ENCODE measurements at regions not wholly inside any gene's neighbourhood (a gene's known extent, or its start where the extent isn't known, plus 50 kb on each side); places are given as distances from the start of the nearest gene placed in this dataset.

DNA sequence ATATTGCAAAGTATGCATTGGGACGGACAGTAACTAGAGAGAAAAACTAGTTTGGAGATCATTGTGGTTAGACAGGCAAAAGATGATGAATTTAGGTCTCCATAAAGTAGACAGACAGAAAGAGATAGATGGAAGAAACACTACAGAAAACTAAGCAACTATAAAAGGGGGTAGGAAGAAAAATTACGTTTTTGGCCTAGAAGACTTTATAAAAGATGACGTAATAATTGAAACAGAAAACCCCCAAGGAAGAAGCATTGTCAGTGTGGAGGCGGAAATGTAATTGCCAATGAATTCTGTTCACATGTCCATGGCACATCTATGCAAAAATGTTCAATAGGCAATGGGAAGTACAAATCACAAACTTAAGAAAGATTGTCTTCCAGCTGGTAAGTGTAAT, 1211.5 kb upstream of the ZEB2 start:
- TF ChIP-seq, protein P1, sequence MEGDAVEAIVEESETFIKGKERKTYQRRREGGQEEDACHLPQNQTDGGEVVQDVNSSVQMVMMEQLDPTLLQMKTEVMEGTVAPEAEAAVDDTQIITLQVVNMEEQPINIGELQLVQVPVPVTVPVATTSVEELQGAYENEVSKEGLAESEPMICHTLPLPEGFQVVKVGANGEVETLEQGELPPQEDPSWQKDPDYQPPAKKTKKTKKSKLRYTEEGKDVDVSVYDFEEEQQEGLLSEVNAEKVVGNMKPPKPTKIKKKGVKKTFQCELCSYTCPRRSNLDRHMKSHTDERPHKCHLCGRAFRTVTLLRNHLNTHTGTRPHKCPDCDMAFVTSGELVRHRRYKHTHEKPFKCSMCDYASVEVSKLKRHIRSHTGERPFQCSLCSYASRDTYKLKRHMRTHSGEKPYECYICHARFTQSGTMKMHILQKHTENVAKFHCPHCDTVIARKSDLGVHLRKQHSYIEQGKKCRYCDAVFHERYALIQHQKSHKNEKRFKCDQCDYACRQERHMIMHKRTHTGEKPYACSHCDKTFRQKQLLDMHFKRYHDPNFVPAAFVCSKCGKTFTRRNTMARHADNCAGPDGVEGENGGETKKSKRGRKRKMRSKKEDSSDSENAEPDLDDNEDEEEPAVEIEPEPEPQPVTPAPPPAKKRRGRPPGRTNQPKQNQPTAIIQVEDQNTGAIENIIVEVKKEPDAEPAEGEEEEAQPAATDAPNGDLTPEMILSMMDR (IDR thresholded peaks at IDR 0.05) = no peak
- Histone ChIP-seq H3K79me2 (no peaks in the 10 kb centered on the region), H3K4me2 (ENCODE audit: low read length) (no peak overlapping the region), H3K27me3 (ENCODE audit: control insufficient read depth, insufficient read depth, low read length) (no peaks in the 10 kb centered on the region), H3K9ac (no peak overlapping the region), H2AFZ (no peak overlapping the region), H3K36me3 (ENCODE audit: control insufficient read depth, insufficient read depth, low read length) (no peaks in the 10 kb centered on the region), H3K4me1 (no peaks in the 10 kb centered on the region), H3K9me3 (ENCODE audit: control insufficient read depth, low read length) (no peaks in the 10 kb centered on the region), H3K4me3 (ENCODE audit: low read depth, low read length) (no peak overlapping the region), H3K27ac (no peak overlapping the region)

DNA sequence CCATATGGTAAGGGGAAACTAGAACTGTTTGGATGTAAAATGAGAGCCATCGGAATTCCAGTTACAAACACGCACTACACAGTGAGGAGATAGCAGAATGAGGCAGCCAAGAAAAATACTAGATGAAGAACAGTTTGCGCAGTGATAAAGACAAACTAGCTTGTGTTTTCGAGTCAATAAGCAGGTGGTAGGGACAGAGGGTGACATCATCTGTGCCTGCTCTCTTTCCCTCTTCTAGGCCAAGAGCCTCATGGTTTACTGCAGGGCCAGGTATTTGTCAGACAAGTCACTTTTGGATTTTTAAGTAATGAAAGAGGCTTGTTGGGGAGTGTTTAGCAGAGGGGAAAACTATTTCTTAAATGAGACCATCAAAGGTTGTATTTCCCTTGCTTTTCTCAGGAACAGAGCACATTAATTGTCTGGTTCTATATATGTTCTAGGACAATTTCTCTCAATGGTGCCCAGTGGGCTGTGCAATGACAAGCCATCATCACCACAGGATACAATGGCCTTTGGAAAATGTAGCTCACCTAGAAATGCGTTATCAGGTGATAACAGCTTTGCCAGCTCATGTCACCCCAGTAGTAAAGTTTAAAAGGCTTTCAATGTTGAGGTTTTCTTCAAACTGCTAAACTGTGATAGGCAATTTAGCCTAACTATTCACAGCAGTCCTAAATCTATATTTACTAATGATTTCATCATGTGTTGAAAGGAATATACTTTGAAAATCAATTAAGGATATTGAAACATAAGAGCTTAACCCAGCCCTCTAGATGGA, 1210.3 kb upstream of the ZEB2 start:
- Histone ChIP-seq H3K4me3 (ENCODE audit: low read depth, low read length) (no peak overlapping the region), H3K9me3 (ENCODE audit: control insufficient read depth, low read length) (no peaks in the 10 kb centered on the region), H3K27ac (no peak overlapping the region), H2AFZ (no peak overlapping the region), H3K27me3 (ENCODE audit: control insufficient read depth, insufficient read depth, low read length) (no peaks in the 10 kb centered on the region), H3K79me2 (no peaks in the 10 kb centered on the region), H3K9ac (no peak overlapping the region), H3K4me1 (no peaks in the 10 kb centered on the region), H3K4me2 (ENCODE audit: low read length) (no peak overlapping the region), H3K36me3 (ENCODE audit: control insufficient read depth, insufficient read depth, low read length) (no peaks in the 10 kb centered on the region)
- TF ChIP-seq, protein P1 (IDR thresholded peaks at IDR 0.05) = no peak

DNA sequence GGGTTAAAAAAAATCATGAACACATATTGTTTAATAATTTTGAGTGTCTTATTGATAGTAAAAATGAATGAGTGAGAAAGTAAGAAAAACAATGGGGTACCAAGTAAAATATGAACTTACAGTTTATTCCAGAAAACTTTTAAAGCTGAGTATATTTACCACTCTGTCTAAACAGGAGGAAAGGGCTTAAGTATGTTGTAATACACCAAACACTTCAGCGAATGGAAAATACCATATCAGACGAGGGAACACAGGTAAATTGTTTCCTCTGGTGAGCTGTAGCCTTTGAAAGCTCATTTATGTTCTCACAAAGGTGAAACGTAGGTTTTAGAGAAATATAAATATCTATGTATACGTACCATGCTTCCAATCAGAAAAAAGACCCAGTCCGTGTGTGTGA, 1209.6 kb upstream of the ZEB2 start:
- no peaks in the 10 kb centered on the region for H3K4me1 ChIP-seq
- H3K36me3 ChIP-seq (ENCODE audit: control insufficient read depth, insufficient read depth, low read length) = no peaks in the 10 kb centered on the region
- no peak overlapping the region for H3K27ac ChIP-seq
- no peak overlapping the region for H3K9ac ChIP-seq
- H3K4me2 ChIP-seq (ENCODE audit: low read length) = no peak overlapping the region
- H3K27me3 ChIP-seq (ENCODE audit: control insufficient read depth, insufficient read depth, low read length) = no peaks in the 10 kb centered on the region
- H3K4me3 ChIP-seq (ENCODE audit: low read depth, low read length) = no peak overlapping the region
- H3K9me3 ChIP-seq (ENCODE audit: control insufficient read depth, low read length) = no peaks in the 10 kb centered on the region
- no peak overlapping the region for H2AFZ ChIP-seq
- TF ChIP-seq, protein P1 (IDR thresholded peaks at IDR 0.05) = no peak
- no peaks in the 10 kb centered on the region for H3K79me2 ChIP-seq

DNA sequence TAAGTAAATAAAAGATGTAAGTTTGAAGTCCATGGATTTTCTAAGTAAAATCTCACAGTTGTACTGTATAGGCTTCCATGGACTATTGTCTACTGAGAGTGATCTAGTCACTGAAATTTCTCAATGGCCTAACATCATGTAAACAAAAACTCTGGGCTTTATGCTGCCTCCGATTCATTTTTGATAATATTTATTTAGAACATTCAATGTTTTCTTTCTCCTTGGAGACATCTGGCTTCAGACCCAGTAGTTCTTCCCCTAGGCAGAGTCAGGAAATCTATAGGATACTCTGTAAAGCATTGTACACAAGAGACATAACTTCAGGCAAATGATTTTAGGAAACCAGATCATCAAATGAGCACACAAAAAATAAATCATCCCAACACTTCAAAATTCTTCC, 1208.6 kb upstream of the ZEB2 start:
- Histone ChIP-seq H3K36me3 (ENCODE audit: control insufficient read depth, insufficient read depth, low read length) (no peaks in the 10 kb centered on the region), H3K79me2 (no peaks in the 10 kb centered on the region), H3K4me2 (ENCODE audit: low read length) (no peak overlapping the region), H3K4me1 (no peaks in the 10 kb centered on the region), H3K9me3 (ENCODE audit: control insufficient read depth, low read length) (no peaks in the 10 kb centered on the region), H3K4me3 (ENCODE audit: low read depth, low read length) (no peak overlapping the region), H3K27me3 (ENCODE audit: control insufficient read depth, insufficient read depth, low read length) (no peaks in the 10 kb centered on the region), H2AFZ (no peak overlapping the region), H3K27ac (no peak overlapping the region), H3K9ac (no peak overlapping the region)
- TF ChIP-seq, protein P1 (IDR thresholded peaks at IDR 0.05) = no peak

- Histone ChIP-seq H3K9me3 (ENCODE audit: control insufficient read depth, low read length) (no peaks in the 10 kb centered on the region), H3K79me2 (no peaks in the 10 kb centered on the region), H2AFZ (no peak overlapping the region), H3K4me2 (ENCODE audit: low read length) (no peak overlapping the region), H3K4me1 (no peaks in the 10 kb centered on the region), H3K9ac (no peak overlapping the region), H3K36me3 (ENCODE audit: control insufficient read depth, insufficient read depth, low read length) (no peaks in the 10 kb centered on the region), H3K27me3 (ENCODE audit: control insufficient read depth, insufficient read depth, low read length) (no peaks in the 10 kb centered on the region), H3K27ac (no peak overlapping the region), H3K4me3 (ENCODE audit: low read depth, low read length) (no peak overlapping the region)
- TF ChIP-seq, protein P1 (IDR thresholded peaks at IDR 0.05) = no peak
Observed at GRCh38 chr2:145725876-145726275, 1206.0 kb upstream of the ZEB2 start.

Data from parathyroid adenoma (tissue), 2 donors.